ENCODE measurements at regions not wholly inside any gene's neighbourhood (a gene's known extent, or its start where the extent isn't known, plus 50 kb on each side); places are given as distances from the start of the nearest gene placed in this dataset.

- no peak for TF ChIP-seq CTCF (IDR thresholded peaks at IDR 0.05; ENCODE audit: insufficient read depth, low read depth, low read length)
These were observed 568.8 kb downstream of the PSAT1 start for GRCh38 chr9:78865737-78866136.

GRCh38 chr9:78866207-78867132, 569.5 kb downstream of the PSAT1 start:
- TF ChIP-seq CTCF (IDR thresholded peaks at IDR 0.05; ENCODE audit: insufficient read depth, low read depth, low read length) = no peak
- DNase-seq (ENCODE audit: low read depth) = peak; percentile 91
- no peak overlapping the region for H3K4me3 ChIP-seq (ENCODE audit: low read depth, low read length)

More at GRCh38 chr9:78865737-78866136, 568.8 kb downstream of the PSAT1 start:
- H3K4me3 ChIP-seq (ENCODE audit: low read depth, low read length) = no peak overlapping the region
- no peak for DNase-seq (ENCODE audit: low read depth)

- no peak overlapping the region for H3K4me3 ChIP-seq (ENCODE audit: low read depth, low read length)
- no peak for DNase-seq (ENCODE audit: low read depth)
- TF ChIP-seq CTCF (IDR thresholded peaks at IDR 0.05; ENCODE audit: insufficient read depth, low read depth, low read length) = no peak
These were observed 574.1 kb downstream of the PSAT1 start for GRCh38 chr9:78871086-78871451.

- no peak for TF ChIP-seq CTCF (IDR thresholded peaks at IDR 0.05; ENCODE audit: insufficient read depth, low read depth, low read length)
- peak; percentile 93 for DNase-seq (ENCODE audit: low read depth)
- no peak overlapping the region for H3K4me3 ChIP-seq (ENCODE audit: low read depth, low read length)
These were observed 574.8 kb downstream of the PSAT1 start for GRCh38 chr9:78871452-78872331.

GRCh38 chr9:78874061-78874460, 577.1 kb downstream of the PSAT1 start:
- H3K4me3 ChIP-seq (ENCODE audit: low read depth, low read length) = no peak overlapping the region
- TF ChIP-seq CTCF (IDR thresholded peaks at IDR 0.05; ENCODE audit: insufficient read depth, low read depth, low read length) = no peak
- DNase-seq (ENCODE audit: low read depth) = no peak

GRCh38 chr9:78879324-78880100, 582.6 kb downstream of the PSAT1 start:
- DNase-seq (ENCODE audit: low read depth) = no peak
- no peak for TF ChIP-seq CTCF (IDR thresholded peaks at IDR 0.05; ENCODE audit: insufficient read depth, low read depth, low read length)
- no peak overlapping the region for H3K4me3 ChIP-seq (ENCODE audit: low read depth, low read length)

Data from fibroblast of villous mesenchyme (primary cell).